Hippocampal formation (tissue), 2 donors: ENCODE measurements at regions not wholly inside any gene's neighbourhood (a gene's known extent, or its start where the extent isn't known, plus 50 kb on each side); places are given as distances from the start of the nearest gene placed in this dataset.

Source experiments
- DNase-seq, 2 donors: peaks; one replicate each; lab custom pipeline; 2025; lab: John Stamatoyannopoulos, UW

GRCh38 chr4:115780835-115781234 is 667.4 kb upstream of the NDST4 start:
- DNase-seq: no peak

GRCh38 chr4:115780268-115780667 is 666.8 kb upstream of the NDST4 start:
- DNase-seq: no peak

GRCh38 chr4:115770046-115770543 is 656.7 kb upstream of the NDST4 start:
- no peak for DNase-seq

- no peak for DNase-seq
Measured at GRCh38 chr4:115769396-115769795, 656.0 kb upstream of the NDST4 start.

GRCh38 chr4:115763051-115763450 is 649.6 kb upstream of the NDST4 start:
- no peak for DNase-seq

- DNase-seq: no peak
Measured at GRCh38 chr4:115759231-115759630, 645.8 kb upstream of the NDST4 start.

GRCh38 chr4:115749404-115749803 is 636.0 kb upstream of the NDST4 start:
- no peak for DNase-seq

GRCh38 chr4:115740806-115741205 is 627.4 kb upstream of the NDST4 start:
- DNase-seq: no peak

GRCh38 chr4:115729739-115730266 is 616.4 kb upstream of the NDST4 start:
- DNase-seq: no peak

- no peak for DNase-seq
Measured at GRCh38 chr4:115723621-115724020, 610.2 kb upstream of the NDST4 start.

- no peak for DNase-seq
Measured at GRCh38 chr4:115720611-115721010, 607.2 kb upstream of the NDST4 start.

GRCh38 chr4:115711575-115711974 is 598.2 kb upstream of the NDST4 start:
- DNase-seq: no peak

- DNase-seq: no peak
Measured at GRCh38 chr4:115688961-115689360, 575.5 kb upstream of the NDST4 start.

GRCh38 chr4:115687052-115687755 is 573.8 kb upstream of the NDST4 start:
- no peak for DNase-seq

GRCh38 chr4:115678425-115678941 is 565.1 kb upstream of the NDST4 start:
- DNase-seq: no peak

- DNase-seq: no peak
Measured at GRCh38 chr4:115675719-115676118, 562.3 kb upstream of the NDST4 start.

- DNase-seq: no peak
Measured at GRCh38 chr4:115674485-115674884, 561.1 kb upstream of the NDST4 start.

- no peak for DNase-seq
Measured at GRCh38 chr4:115671581-115671980, 558.2 kb upstream of the NDST4 start.

GRCh38 chr4:115670930-115671329 is 557.5 kb upstream of the NDST4 start:
- DNase-seq: no peak

- no peak for DNase-seq
Measured at GRCh38 chr4:115668396-115668795, 555.0 kb upstream of the NDST4 start.

GRCh38 chr4:115664285-115664684 is 550.9 kb upstream of the NDST4 start:
- DNase-seq: no peak

GRCh38 chr4:115660465-115660864 is 547.0 kb upstream of the NDST4 start:
- no peak for DNase-seq

- no peak for DNase-seq
Measured at GRCh38 chr4:115657991-115658650, 544.7 kb upstream of the NDST4 start.
